ENCODE measurements at regions not wholly inside any gene's neighbourhood (a gene's known extent, or its start where the extent isn't known, plus 50 kb on each side); places are given as distances from the start of the nearest gene placed in this dataset.
A peak's percentile ranks its signal among the peaks of the same experiment; 100 is the strongest.
"Not testable (repeated sequence)": the region's sequence is repeated elsewhere in the genome, so short reads cannot be mapped to it uniquely, and the experiment has no call there.

- no peak overlapping the region for H3K27ac ChIP-seq
- no peaks in the 10 kb centered on the region for H3K9me3 ChIP-seq (ENCODE audit: low read depth, low read length)
- TF ChIP-seq EZH2 (IDR thresholded peaks at IDR 0.05): no peak
- no peak for TF ChIP-seq POLR2AphosphoS5 (IDR thresholded peaks at IDR 0.05; ENCODE audit: borderline replicate concordance, low read depth, low read length)
- no peak for TF ChIP-seq FOXP2 (optimal IDR thresholded peaks at IDR 0.05; ENCODE audit: control extremely low read depth, extremely low read length, insufficient read depth)
- H3K4me3 ChIP-seq: no peak overlapping the region
- H3K36me3 ChIP-seq (ENCODE audit: insufficient read depth, low read length): no peaks in the 10 kb centered on the region
- H3K9ac ChIP-seq (ENCODE audit: insufficient read length): no peak overlapping the region
- no peak for DNase-seq (ENCODE audit: low read depth, low spot score)
Observed at GRCh38 chr3:36065321-36065720, 315.0 kb upstream of the STAC start.

- TF ChIP-seq FOXP2 (optimal IDR thresholded peaks at IDR 0.05; ENCODE audit: control extremely low read depth, extremely low read length, insufficient read depth) (no peak), POLR2AphosphoS5 (IDR thresholded peaks at IDR 0.05; ENCODE audit: borderline replicate concordance, low read depth, low read length) (no peak), EZH2 (IDR thresholded peaks at IDR 0.05) (no peak)
- DNase-seq (ENCODE audit: low read depth, low spot score): no peak
- no peak overlapping the region for H3K27ac ChIP-seq
- no peak overlapping the region for H3K4me3 ChIP-seq
- no peak overlapping the region for H3K9ac ChIP-seq (ENCODE audit: insufficient read length)
- H3K36me3 ChIP-seq (ENCODE audit: insufficient read depth, low read length): no peaks in the 10 kb centered on the region
- H3K9me3 ChIP-seq (ENCODE audit: low read depth, low read length): no peaks in the 10 kb centered on the region
Observed at GRCh38 chr3:36075491-36075890, 304.8 kb upstream of the STAC start.

- H3K9me3 ChIP-seq (ENCODE audit: low read depth, low read length): no peaks in the 10 kb centered on the region
- TF ChIP-seq FOXP2 (optimal IDR thresholded peaks at IDR 0.05; ENCODE audit: control extremely low read depth, extremely low read length, insufficient read depth): no peak
- no peak for TF ChIP-seq POLR2AphosphoS5 (IDR thresholded peaks at IDR 0.05; ENCODE audit: borderline replicate concordance, low read depth, low read length)
- no peak for TF ChIP-seq EZH2 (IDR thresholded peaks at IDR 0.05)
- H3K9ac ChIP-seq (ENCODE audit: insufficient read length): no peak overlapping the region
- no peak for DNase-seq (ENCODE audit: low read depth, low spot score)
- no peak overlapping the region for H3K4me3 ChIP-seq
- no peak overlapping the region for H3K27ac ChIP-seq
- H3K36me3 ChIP-seq (ENCODE audit: insufficient read depth, low read length): no peaks in the 10 kb centered on the region
Observed at GRCh38 chr3:36077320-36077719, 303.0 kb upstream of the STAC start.

GRCh38 chr3:36082958-36083357 is 297.3 kb upstream of the STAC start:
- not testable (repeated sequence) for H3K9ac ChIP-seq (ENCODE audit: insufficient read length); H3K36me3 ChIP-seq (ENCODE audit: insufficient read depth, low read length); DNase-seq (ENCODE audit: low read depth, low spot score); H3K9me3 ChIP-seq (ENCODE audit: low read depth, low read length); H3K27ac ChIP-seq; H3K4me3 ChIP-seq

- no peaks in the 10 kb centered on the region for H3K9me3 ChIP-seq (ENCODE audit: low read depth, low read length)
- TF ChIP-seq FOXP2 (optimal IDR thresholded peaks at IDR 0.05; ENCODE audit: control extremely low read depth, extremely low read length, insufficient read depth) (no peak), EZH2 (IDR thresholded peaks at IDR 0.05) (no peak), POLR2AphosphoS5 (IDR thresholded peaks at IDR 0.05; ENCODE audit: borderline replicate concordance, low read depth, low read length) (no peak)
Observed at GRCh38 chr3:36095238-36095637, 285.1 kb upstream of the STAC start.

GRCh38 chr3:36097209-36097608 is 283.1 kb upstream of the STAC start:
- Histone ChIP-seq H3K4me3 (no peak overlapping the region), H3K9me3 (ENCODE audit: low read depth, low read length) (no peaks in the 10 kb centered on the region), H3K9ac (ENCODE audit: insufficient read length) (no peak overlapping the region), H3K36me3 (ENCODE audit: insufficient read depth, low read length) (no peaks in the 10 kb centered on the region), H3K27ac (no peak overlapping the region)
- no peak for DNase-seq (ENCODE audit: low read depth, low spot score)
- TF ChIP-seq POLR2AphosphoS5 (IDR thresholded peaks at IDR 0.05; ENCODE audit: borderline replicate concordance, low read depth, low read length) (no peak), EZH2 (IDR thresholded peaks at IDR 0.05) (no peak), FOXP2 (optimal IDR thresholded peaks at IDR 0.05; ENCODE audit: control extremely low read depth, extremely low read length, insufficient read depth) (no peak)

More at GRCh38 chr3:36095238-36095637, 285.1 kb upstream of the STAC start:
- Histone ChIP-seq H3K36me3 (ENCODE audit: insufficient read depth, low read length) (no peaks in the 10 kb centered on the region), H3K9ac (ENCODE audit: insufficient read length) (no peak overlapping the region), H3K4me3 (no peak overlapping the region), H3K27ac (no peak overlapping the region)
- DNase-seq (ENCODE audit: low read depth, low spot score): no peak

- Histone ChIP-seq H3K9me3 (ENCODE audit: low read depth, low read length) (no peaks in the 10 kb centered on the region), H3K9ac (ENCODE audit: insufficient read length) (no peak overlapping the region), H3K27ac (0 out of 2 replicates have a peak overlapping the region, but pooled peaks have one; percentile 6), H3K36me3 (ENCODE audit: insufficient read depth, low read length) (no peaks in the 10 kb centered on the region), H3K4me3 (no peak overlapping the region)
- DNase-seq (ENCODE audit: low read depth, low spot score): no peak
- no peak for TF ChIP-seq EZH2 (IDR thresholded peaks at IDR 0.05)
- no peak for TF ChIP-seq POLR2AphosphoS5 (IDR thresholded peaks at IDR 0.05; ENCODE audit: borderline replicate concordance, low read depth, low read length)
- TF ChIP-seq FOXP2 (optimal IDR thresholded peaks at IDR 0.05; ENCODE audit: control extremely low read depth, extremely low read length, insufficient read depth): no peak
Observed at GRCh38 chr3:36114353-36114752, 266.0 kb upstream of the STAC start.

- DNase-seq (ENCODE audit: low read depth, low spot score): no peak
- no peak overlapping the region for H3K9ac ChIP-seq (ENCODE audit: insufficient read length)
- TF ChIP-seq POLR2AphosphoS5 (IDR thresholded peaks at IDR 0.05; ENCODE audit: borderline replicate concordance, low read depth, low read length) (no peak), FOXP2 (optimal IDR thresholded peaks at IDR 0.05; ENCODE audit: control extremely low read depth, extremely low read length, insufficient read depth) (no peak), EZH2 (IDR thresholded peaks at IDR 0.05) (no peak)
Observed at GRCh38 chr3:36124118-36124796, 256.0 kb upstream of the STAC start.

GRCh38 chr3:36132214-36132613 is 248.1 kb upstream of the STAC start:
- H3K36me3 ChIP-seq (ENCODE audit: insufficient read depth, low read length): no peaks in the 10 kb centered on the region
- no peak for TF ChIP-seq POLR2AphosphoS5 (IDR thresholded peaks at IDR 0.05; ENCODE audit: borderline replicate concordance, low read depth, low read length)
- TF ChIP-seq EZH2 (IDR thresholded peaks at IDR 0.05): no peak
- TF ChIP-seq FOXP2 (optimal IDR thresholded peaks at IDR 0.05; ENCODE audit: control extremely low read depth, extremely low read length, insufficient read depth): no peak
- DNase-seq (ENCODE audit: low read depth, low spot score): no peak
- no peak overlapping the region for H3K4me3 ChIP-seq
- no peaks in the 10 kb centered on the region for H3K9me3 ChIP-seq (ENCODE audit: low read depth, low read length)
- H3K9ac ChIP-seq (ENCODE audit: insufficient read length): no peak overlapping the region
- H3K27ac ChIP-seq: no peak overlapping the region

More at GRCh38 chr3:36124118-36124796, 256.0 kb upstream of the STAC start:
- no peak overlapping the region for H3K4me3 ChIP-seq
- H3K36me3 ChIP-seq (ENCODE audit: insufficient read depth, low read length): no peaks in the 10 kb centered on the region
- H3K9me3 ChIP-seq (ENCODE audit: low read depth, low read length): no peaks in the 10 kb centered on the region
- H3K27ac ChIP-seq: no peak overlapping the region
